Endodermal cell (in vitro differentiated cells): ENCODE measurements at regions not wholly inside any gene's neighbourhood (a gene's known extent, or its start where the extent isn't known, plus 50 kb on each side); places are given as distances from the start of the nearest gene placed in this dataset.

Experiments
- DNase-seq: peaks from one replicate; pipeline ENCODE4 v3.0.0-alpha.2; 2017
- H3K27ac ChIP-seq: 2 replicates; pipeline ENCODE4 v1.5.1; 2013; ENCODE audit warnings: mild to moderate bottlenecking, low read depth, low read length, moderate library complexity
- H3K27me3 ChIP-seq: 2 replicates; pipeline ENCODE4 v1.6.1; 2013; ENCODE audit warnings: mild to moderate bottlenecking, low read length, moderate library complexity; ENCODE audit not compliant: insufficient read depth, control insufficient read depth, poor library complexity, severe bottlenecking
- H3K36me3 ChIP-seq: 2 replicates; pipeline ENCODE4 v1.7.0; 2013; ENCODE audit warnings: mild to moderate bottlenecking, low read length, moderate library complexity; ENCODE audit not compliant: control insufficient read depth, insufficient read depth
- H3K4me1 ChIP-seq: one replicate; pipeline ENCODE4 v1.7.0; 2013; ENCODE audit warnings: low read length; ENCODE audit not compliant: control insufficient read depth, insufficient read depth
- H3K4me3 ChIP-seq: 2 replicates; pipeline ENCODE4 v1.5.1; 2013; ENCODE audit warnings: mild to moderate bottlenecking, low read length, moderate library complexity
- H3K9ac ChIP-seq: 2 replicates; pipeline ENCODE4 v1.6.1; 2013; ENCODE audit warnings: mild to moderate bottlenecking, low read length, moderate library complexity; ENCODE audit not compliant: poor library complexity, severe bottlenecking; ENCODE audit errors: extremely low read depth
- H3K9me3 ChIP-seq: 2 replicates; pipeline ENCODE4 v1.6.1; 2013; ENCODE audit warnings: mild to moderate bottlenecking, low read length, moderate library complexity; ENCODE audit not compliant: control insufficient read depth
- H3K27ac Mint-ChIP-seq: 2 replicates; pipeline ENCODE4 v1.8.0; 2020; ENCODE audit warnings: mixed read lengths
- H3K27me3 Mint-ChIP-seq: 2 replicates; pipeline ENCODE4 v1.8.0; 2021; ENCODE audit warnings: mild to moderate bottlenecking, mixed read lengths; ENCODE audit not compliant: insufficient read depth
- H3K36me3 Mint-ChIP-seq: 2 replicates; pipeline ENCODE4 v1.8.0; 2020; ENCODE audit warnings: low read depth, mixed read lengths
- H3K4me1 Mint-ChIP-seq: 2 replicates; pipeline ENCODE4 v1.8.0; 2020; ENCODE audit warnings: mixed read lengths
- H3K4me3 Mint-ChIP-seq: 2 replicates; pipeline ENCODE4 v1.8.0; 2020; ENCODE audit warnings: mild to moderate bottlenecking, moderate library complexity, mixed read lengths
- H3K9me3 Mint-ChIP-seq: 2 replicates; pipeline ENCODE4 v1.8.0; 2020; ENCODE audit warnings: mild to moderate bottlenecking, mixed read lengths
- WGBS, 2 experiments: methylation state at CpG; one replicate each; pipeline versions ENCODE4 v1.1.5 to v1.1.7; 2013; ENCODE audit warnings: missing lambda C conversion rate in 2 of 2, mixed read lengths in 1 of 2; ENCODE audit not compliant: insufficient coverage in 1 of 2, insufficient read length in 1 of 2; 5-methylcytosine and 5-hydroxymethylcytosine counted together
- TF ChIP-seq, protein P1 (sequence below): fragments of 200-600 bp; sonication (generic); conservative IDR thresholded peaks from 2 replicates; pipeline ENCODE4 v1.5.0; 2021; ENCODE audit warnings: antibody characterized with exemption, mild to moderate bottlenecking

DNA sequence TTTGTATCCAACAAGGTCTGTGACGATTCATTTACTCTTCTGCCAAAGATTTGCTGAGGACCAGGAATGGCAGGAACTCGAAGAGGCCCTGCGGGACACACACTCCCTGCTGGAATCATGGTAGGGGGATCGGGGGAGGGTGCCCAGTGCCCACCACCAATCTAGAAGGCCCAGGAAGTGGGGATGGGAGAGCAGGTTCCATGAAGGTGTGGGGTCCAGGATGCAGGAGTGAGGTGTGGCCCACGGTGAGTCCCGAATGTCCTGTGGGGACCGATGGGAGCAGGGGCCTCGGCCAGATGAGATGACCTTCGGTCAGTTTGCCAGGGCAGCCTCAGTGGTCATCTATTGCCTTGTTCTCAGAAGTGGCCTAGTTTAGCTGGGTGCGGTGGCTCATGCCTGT lies 492.7 kb downstream of the BRD1 start:
- Mint-ChIP-seq H3K4me1 (peaks cover 6% of the 10 kb centered on the region), H3K36me3 (no peaks in the 10 kb centered on the region), H3K27ac (no peak overlapping the region), H3K27me3 (no peaks in the 10 kb centered on the region), H3K9me3 (no peaks in the 10 kb centered on the region), H3K4me3 (no peak overlapping the region)
- H3K36me3 ChIP-seq = no peaks in the 10 kb centered on the region
- no peak overlapping the region for H3K4me3 ChIP-seq
- H3K9me3 ChIP-seq = no peaks in the 10 kb centered on the region
- no peak for DNase-seq
- no peaks in the 10 kb centered on the region for H3K27me3 ChIP-seq
- WGBS, 2 experiments = 76 to 90% methylated on average over 3 to 10 of the region's 10 CpGs
- TF ChIP-seq, protein P1, sequence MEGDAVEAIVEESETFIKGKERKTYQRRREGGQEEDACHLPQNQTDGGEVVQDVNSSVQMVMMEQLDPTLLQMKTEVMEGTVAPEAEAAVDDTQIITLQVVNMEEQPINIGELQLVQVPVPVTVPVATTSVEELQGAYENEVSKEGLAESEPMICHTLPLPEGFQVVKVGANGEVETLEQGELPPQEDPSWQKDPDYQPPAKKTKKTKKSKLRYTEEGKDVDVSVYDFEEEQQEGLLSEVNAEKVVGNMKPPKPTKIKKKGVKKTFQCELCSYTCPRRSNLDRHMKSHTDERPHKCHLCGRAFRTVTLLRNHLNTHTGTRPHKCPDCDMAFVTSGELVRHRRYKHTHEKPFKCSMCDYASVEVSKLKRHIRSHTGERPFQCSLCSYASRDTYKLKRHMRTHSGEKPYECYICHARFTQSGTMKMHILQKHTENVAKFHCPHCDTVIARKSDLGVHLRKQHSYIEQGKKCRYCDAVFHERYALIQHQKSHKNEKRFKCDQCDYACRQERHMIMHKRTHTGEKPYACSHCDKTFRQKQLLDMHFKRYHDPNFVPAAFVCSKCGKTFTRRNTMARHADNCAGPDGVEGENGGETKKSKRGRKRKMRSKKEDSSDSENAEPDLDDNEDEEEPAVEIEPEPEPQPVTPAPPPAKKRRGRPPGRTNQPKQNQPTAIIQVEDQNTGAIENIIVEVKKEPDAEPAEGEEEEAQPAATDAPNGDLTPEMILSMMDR = no peak
- H3K27ac ChIP-seq = peak overlapping the region; percentile 74
- no peak overlapping the region for H3K9ac ChIP-seq
- no peaks in the 10 kb centered on the region for H3K4me1 ChIP-seq

DNA sequence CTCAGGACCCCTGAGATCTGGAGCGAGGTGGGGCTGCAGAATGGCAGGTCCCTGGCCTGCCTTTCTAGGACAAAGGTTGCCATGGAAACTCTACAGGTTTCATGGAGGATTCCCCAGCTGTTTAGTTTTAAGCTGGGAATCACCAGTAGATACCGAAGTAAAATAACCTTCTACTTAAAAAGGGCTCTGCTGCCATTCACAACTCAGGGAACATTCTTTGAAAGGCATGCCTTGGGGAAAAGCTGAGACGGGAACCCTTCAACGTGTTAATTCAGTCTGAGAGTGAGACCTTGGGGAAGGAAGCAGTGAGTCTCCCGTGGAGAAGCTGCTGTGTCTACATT lies 493.3 kb downstream of the BRD1 start:
- TF ChIP-seq, protein P1 = no peak
- H3K27ac Mint-ChIP-seq = no peak overlapping the region

DNA sequence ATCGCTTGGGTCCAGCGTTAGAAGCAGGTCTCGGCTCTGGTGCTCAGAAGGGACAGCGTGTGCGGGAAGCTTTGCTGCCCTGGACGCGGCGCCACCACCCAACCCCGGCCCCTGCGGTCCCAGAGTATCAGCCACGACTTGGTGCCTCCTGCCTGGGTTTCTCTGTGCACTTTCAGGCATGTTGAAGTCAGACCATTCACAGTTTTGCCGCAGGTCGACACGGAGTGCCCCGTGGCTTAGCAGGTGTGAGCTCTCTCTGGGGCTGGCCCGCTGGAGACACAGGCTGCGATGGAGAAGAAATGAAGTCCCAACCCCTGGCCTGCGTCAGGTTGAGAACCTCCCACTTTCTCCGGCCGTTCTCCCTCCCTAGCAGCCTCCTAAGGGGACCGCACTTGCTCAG lies 494.5 kb downstream of the BRD1 start:
- H3K4me1 Mint-ChIP-seq = peaks cover 6% of the 10 kb centered on the region
- Histone ChIP-seq H3K27me3 (no peaks in the 10 kb centered on the region), H3K4me1 (no peaks in the 10 kb centered on the region), H3K9ac (no peak overlapping the region), H3K9me3 (no peaks in the 10 kb centered on the region), H3K27ac (no peak overlapping the region), H3K4me3 (no peak overlapping the region), H3K36me3 (no peaks in the 10 kb centered on the region)
- H3K27me3 Mint-ChIP-seq = no peaks in the 10 kb centered on the region
- no peak overlapping the region for H3K4me3 Mint-ChIP-seq
- no peak for DNase-seq
- 94 to 96% methylated on average over 20 to 21 of the region's 21 CpGs for WGBS, 2 experiments
- no peak overlapping the region for H3K27ac Mint-ChIP-seq
- no peaks in the 10 kb centered on the region for H3K36me3 Mint-ChIP-seq
- no peaks in the 10 kb centered on the region for H3K9me3 Mint-ChIP-seq
- TF ChIP-seq, protein P1 = no peak

More for the DNA sequence above, 493.3 kb downstream of the BRD1 start:
- no peaks in the 10 kb centered on the region for H3K36me3 Mint-ChIP-seq
- 42 to 65% methylated on average over 5 of the region's 5 CpGs for WGBS, 2 experiments
- H3K9ac ChIP-seq = no peak overlapping the region
- no peaks in the 10 kb centered on the region for H3K9me3 Mint-ChIP-seq
- H3K27ac ChIP-seq = peak overlapping the region; percentile 74
- no peak for DNase-seq
- peaks cover 6% of the 10 kb centered on the region for H3K4me1 Mint-ChIP-seq
- no peaks in the 10 kb centered on the region for H3K27me3 ChIP-seq
- H3K9me3 ChIP-seq = no peaks in the 10 kb centered on the region
- no peaks in the 10 kb centered on the region for H3K27me3 Mint-ChIP-seq
- no peaks in the 10 kb centered on the region for H3K36me3 ChIP-seq
- H3K4me3 ChIP-seq = no peak overlapping the region
- no peak overlapping the region for H3K4me3 Mint-ChIP-seq
- H3K4me1 ChIP-seq = no peaks in the 10 kb centered on the region
